UCSD-AML1 (cell line): ENCODE measurements at regions not wholly inside any gene's neighbourhood (a gene's known extent, or its start where the extent isn't known, plus 50 kb on each side); places are given as distances from the start of the nearest gene placed in this dataset.
"Not testable (repeated sequence)": the region's sequence is repeated elsewhere in the genome, so short reads cannot be mapped to it uniquely, and the experiment has no call there.

Experiments
- DNase-seq: peaks from one replicate; lab custom pipeline; 2025; ENCODE audit not compliant: unreplicated experiment; lab: John Stamatoyannopoulos, UW

- DNase-seq: no peak
Measured at GRCh38 chr4:18439311-18439710, 417.8 kb upstream of the LCORL start.

- no peak for DNase-seq
Measured at GRCh38 chr4:18435781-18436180, 414.2 kb upstream of the LCORL start.

- DNase-seq: no peak
Measured at GRCh38 chr4:18422685-18423084, 401.1 kb upstream of the LCORL start.

GRCh38 chr4:18421519-18421918 lies 400.0 kb upstream of the LCORL start:
- no peak for DNase-seq

GRCh38 chr4:18419780-18420179 lies 398.2 kb upstream of the LCORL start:
- no peak for DNase-seq

- not testable (repeated sequence) for DNase-seq
Measured at GRCh38 chr4:18418195-18418898, 396.8 kb upstream of the LCORL start.

GRCh38 chr4:18417651-18418050 lies 396.1 kb upstream of the LCORL start:
- DNase-seq: not testable (repeated sequence)

GRCh38 chr4:18406264-18406663 lies 384.7 kb upstream of the LCORL start:
- DNase-seq: no peak

- no peak for DNase-seq
Measured at GRCh38 chr4:18405054-18405453, 383.5 kb upstream of the LCORL start.

- no peak for DNase-seq
Measured at GRCh38 chr4:18404642-18405041, 383.1 kb upstream of the LCORL start.

- DNase-seq: no peak
Measured at GRCh38 chr4:18403327-18403726, 381.8 kb upstream of the LCORL start.

GRCh38 chr4:18401868-18402267 lies 380.3 kb upstream of the LCORL start:
- no peak for DNase-seq

- DNase-seq: no peak
Measured at GRCh38 chr4:18401425-18401824, 379.9 kb upstream of the LCORL start.

GRCh38 chr4:18398661-18399060 lies 377.1 kb upstream of the LCORL start:
- DNase-seq: no peak

- no peak for DNase-seq
Measured at GRCh38 chr4:18397681-18398390, 376.3 kb upstream of the LCORL start.

- no peak for DNase-seq
Measured at GRCh38 chr4:18394656-18395055, 373.1 kb upstream of the LCORL start.

GRCh38 chr4:18391354-18391728 lies 369.8 kb upstream of the LCORL start:
- DNase-seq: no peak

- DNase-seq: no peak
Measured at GRCh38 chr4:18390655-18391353, 369.2 kb upstream of the LCORL start.

GRCh38 chr4:18389115-18389514 lies 367.6 kb upstream of the LCORL start:
- DNase-seq: no peak

- DNase-seq: no peak
Measured at GRCh38 chr4:18388039-18388438, 366.5 kb upstream of the LCORL start.

- DNase-seq: no peak
Measured at GRCh38 chr4:18381186-18381585, 359.6 kb upstream of the LCORL start.

- DNase-seq: no peak
Measured at GRCh38 chr4:18369561-18369960, 348.0 kb upstream of the LCORL start.
